HEK293 (cell line): ENCODE measurements at regions not wholly inside any gene's neighbourhood (a gene's known extent, or its start where the extent isn't known, plus 50 kb on each side); places are given as distances from the start of the nearest gene placed in this dataset.

Experiments
- CTCF ChIA-PET: fragments of 350-600 bp; formaldehyde crosslinking; extraction: SDS; loops from one replicate; lab custom pipeline; 2021; ENCODE audit warnings: antibody characterized with exemption; lab: Yijun Ruan, JAX
- POLR2A ChIA-PET: fragments of 300-600 bp; formaldehyde crosslinking; extraction: SDS; loops from one replicate; lab custom pipeline; 2020; ENCODE audit warnings: antibody characterized with exemption, inconsistent platforms; lab: Yijun Ruan, JAX
- H3K27ac ChIP-seq: fragments of 200-500 bp; sonication (Bioruptor generic); 2 replicates; pipeline ENCODE4 v1.5.1; 2014; ENCODE audit warnings: low read depth, low read length, control low read depth, inconsistent platforms; ENCODE audit errors: extremely low read depth
- H3K36me3 ChIP-seq, 2 experiments: fragments of 200-500 bp in 1 of 2; sonication (Bioruptor generic) in 1 of 2; 1 replicate in 1 of 2; 2 replicates in 1 of 2; pipeline ENCODE4 v1.5.1; 2014 to 2017; ENCODE audit warnings: inconsistent platforms in 2 of 2, low read length in 2 of 2; ENCODE audit not compliant: control insufficient read depth in 2 of 2, insufficient read depth in 1 of 2
- H3K4me1 ChIP-seq: fragments of 200-500 bp; sonication (Bioruptor generic); 2 replicates; pipeline ENCODE4 v1.5.1; 2014; ENCODE audit warnings: mild to moderate bottlenecking, low read length, inconsistent platforms; ENCODE audit not compliant: control insufficient read depth, insufficient read depth
- H3K4me3 ChIP-seq: 2 replicates; pipeline ENCODE4 v1.5.1; 2011; ENCODE audit warnings: low read depth, mild to moderate bottlenecking, control low read depth, low read length, moderate library complexity
- H3K9me3 ChIP-seq: fragments of 200-500 bp; sonication (Bioruptor generic); 2 replicates; pipeline ENCODE4 v1.5.1; 2014; ENCODE audit warnings: low read depth, low read length, inconsistent platforms; ENCODE audit not compliant: control insufficient read depth, insufficient read depth
- GFI1B ChIP-seq: fragments of 450-650 bp; formaldehyde crosslinking; IDR thresholded peaks from 2 replicates; pipeline ENCODE4 v1.5.1; 2016; ENCODE audit warnings: missing biosample characterization, missing genetic modification characterization
- KLF8 ChIP-seq: fragments of 450-650 bp; formaldehyde crosslinking; IDR thresholded peaks from 2 replicates; pipeline ENCODE4 v1.5.1; 2016; ENCODE audit warnings: missing biosample characterization, missing genetic modification characterization
- MEIS1 ChIP-seq: sonication (generic); formaldehyde crosslinking; IDR thresholded peaks from 2 replicates; pipeline ENCODE4 v1.8.1; 2022; ENCODE audit warnings: missing genetic modification reagents, mild to moderate bottlenecking, borderline replicate concordance
- TRIM28 ChIP-seq: IDR thresholded peaks from 2 replicates; pipeline ENCODE4 v1.6.1; 2011; ENCODE audit warnings: low read length, control low read depth, borderline replicate concordance
- YY1 ChIP-seq: fragments of 450-650 bp; formaldehyde crosslinking; IDR thresholded peaks from 2 replicates; pipeline ENCODE4 v1.5.1; 2018; ENCODE audit warnings: missing biosample characterization, missing genetic modification characterization
- ZBTB48 ChIP-seq: fragments of 450-650 bp; formaldehyde crosslinking; IDR thresholded peaks from 2 replicates; pipeline ENCODE4 v1.5.1; 2016; ENCODE audit warnings: missing biosample characterization, missing genetic modification characterization
- ZBTB49 ChIP-seq: fragments of 450-650 bp; formaldehyde crosslinking; IDR thresholded peaks from 2 replicates; pipeline ENCODE4 v1.5.1; 2016; ENCODE audit warnings: missing biosample characterization, missing genetic modification characterization, low read depth
- ZBTB6 ChIP-seq: fragments of 450-650 bp; formaldehyde crosslinking; IDR thresholded peaks from 2 replicates; pipeline ENCODE4 v1.5.1; 2017; ENCODE audit warnings: missing biosample characterization, missing genetic modification characterization
- ZFHX2 ChIP-seq: fragments of 450-650 bp; formaldehyde crosslinking; conservative IDR thresholded peaks from 2 replicates; pipeline ENCODE4 v1.5.1; 2016; ENCODE audit warnings: missing biosample characterization, missing genetic modification characterization
- ZFP3 ChIP-seq: fragments of 450-650 bp; formaldehyde crosslinking; IDR thresholded peaks from 2 replicates; pipeline ENCODE4 v1.5.1; 2016; ENCODE audit warnings: low read depth, missing biosample characterization, missing genetic modification characterization
- ZNF10 ChIP-seq: fragments of 450-650 bp; formaldehyde crosslinking; IDR thresholded peaks from 2 replicates; pipeline ENCODE4 v1.5.1; 2017; ENCODE audit warnings: missing biosample characterization, missing genetic modification characterization
- ZNF146 ChIP-seq: fragments of 450-650 bp; formaldehyde crosslinking; IDR thresholded peaks from 2 replicates; pipeline ENCODE4 v1.5.1; 2016; ENCODE audit warnings: missing biosample characterization, missing genetic modification characterization
- ZNF292 ChIP-seq: fragments of 450-650 bp; formaldehyde crosslinking; IDR thresholded peaks from 2 replicates; pipeline ENCODE4 v1.5.1; 2016; ENCODE audit warnings: low read depth, missing biosample characterization, missing genetic modification characterization, borderline replicate concordance
- ZNF302 ChIP-seq: fragments of 450-650 bp; formaldehyde crosslinking; IDR thresholded peaks from 2 replicates; pipeline ENCODE4 v1.5.1; 2016; ENCODE audit warnings: missing biosample characterization, missing genetic modification characterization, low read depth
- ZNF350 ChIP-seq: fragments of 450-650 bp; formaldehyde crosslinking; IDR thresholded peaks from 2 replicates; pipeline ENCODE4 v1.5.0; 2017; ENCODE audit warnings: missing biosample characterization, mild to moderate bottlenecking, missing genetic modification characterization
- ZNF362 ChIP-seq: fragments of 450-650 bp; formaldehyde crosslinking; IDR thresholded peaks from 2 replicates; pipeline ENCODE4 v1.5.1; 2016; ENCODE audit warnings: missing biosample characterization, missing genetic modification characterization
- ZNF366 ChIP-seq: fragments of 450-650 bp; formaldehyde crosslinking; conservative IDR thresholded peaks from 2 replicates; pipeline ENCODE4 v1.5.1; 2016; ENCODE audit warnings: missing biosample characterization, missing genetic modification characterization
- ZNF426 ChIP-seq: fragments of 450-650 bp; formaldehyde crosslinking; IDR thresholded peaks from 2 replicates; pipeline ENCODE4 v1.5.1; 2017; ENCODE audit warnings: missing biosample characterization, missing genetic modification characterization, mild to moderate bottlenecking, inconsistent platforms, moderate library complexity
- ZNF48 ChIP-seq: fragments of 450-650 bp; formaldehyde crosslinking; IDR thresholded peaks from 2 replicates; pipeline ENCODE4 v1.5.1; 2016; ENCODE audit warnings: missing biosample characterization, missing genetic modification characterization
- ZNF514 ChIP-seq: fragments of 450-650 bp; formaldehyde crosslinking; IDR thresholded peaks from 2 replicates; pipeline ENCODE4 v1.5.1; 2016; ENCODE audit warnings: missing biosample characterization, missing genetic modification characterization
- ZNF521 ChIP-seq: fragments of 450-650 bp; formaldehyde crosslinking; IDR thresholded peaks from 2 replicates; pipeline ENCODE4 v1.5.1; 2017; ENCODE audit warnings: missing biosample characterization, mild to moderate bottlenecking, missing genetic modification characterization
- ZNF654 ChIP-seq: fragments of 450-650 bp; formaldehyde crosslinking; IDR thresholded peaks from 2 replicates; pipeline ENCODE4 v1.5.1; 2016; ENCODE audit warnings: low read depth, missing biosample characterization, missing genetic modification characterization
- ZNF776 ChIP-seq: fragments of 450-650 bp; formaldehyde crosslinking; IDR thresholded peaks from 2 replicates; pipeline ENCODE4 v1.5.0; 2017; ENCODE audit warnings: missing biosample characterization, missing genetic modification characterization, borderline replicate concordance
- ZXDB ChIP-seq: fragments of 450-650 bp; formaldehyde crosslinking; IDR thresholded peaks from 2 replicates; pipeline ENCODE4 v1.5.1; 2016; ENCODE audit warnings: missing biosample characterization, missing genetic modification characterization

GRCh38 chr4:170651786-170652185 is 562.0 kb upstream of the AADAT start:
- POLR2A ChIA-PET = no interaction called here

GRCh38 chr4:170627418-170627817 is 537.7 kb upstream of the AADAT start:
- Histone ChIP-seq H3K27ac (no peak overlapping the region), H3K36me3 (no peaks in the 10 kb centered on the region), H3K4me1 (no peaks in the 10 kb centered on the region)
- no peak for TF ChIP-seq ZNF362 (tag by site-specific recombination)
- TF ChIP-seq ZBTB48 = no peak
- TF ChIP-seq ZXDB (tag by site-specific recombination) = no peak
- TF ChIP-seq ZNF10 (tag by site-specific recombination) = no peak
- TF ChIP-seq ZBTB6 = no peak
- TF ChIP-seq ZNF292 (tag by site-specific recombination) = no peak
- TF ChIP-seq ZNF426 (tag by site-specific recombination) = no peak
- no peak for TF ChIP-seq ZNF146 (tag by site-specific recombination)
- no peak for TF ChIP-seq YY1 (tag by site-specific recombination)
- TF ChIP-seq ZNF654 = no peak
- TF ChIP-seq, all 188 proteins: peak for 0
- CTCF ChIA-PET = no interaction called here
- POLR2A ChIA-PET = no interaction called here
- Histone ChIP-seq H3K4me3 (no peak overlapping the region), H3K9me3 (no peaks in the 10 kb centered on the region)

More at GRCh38 chr4:170651786-170652185, 562.0 kb upstream of the AADAT start:
- TF ChIP-seq MEIS1 (CRISPR knock-in tag) (no peak), ZBTB49 (no peak), ZNF48 (no peak), TRIM28 (no peak), GFI1B (tag by site-specific recombination) (no peak), ZFHX2 (tag by site-specific recombination) (no peak), ZNF350 (tag by site-specific recombination) (no peak), ZFP3 (tag by site-specific recombination) (no peak), ZNF366 (tag by site-specific recombination) (no peak), ZNF776 (tag by site-specific recombination) (no peak), KLF8 (no peak), ZNF302 (tag by site-specific recombination) (no peak), ZNF521 (tag by site-specific recombination) (no peak), ZNF514 (tag by site-specific recombination) (no peak)
- Histone ChIP-seq H3K27ac (no peak overlapping the region), H3K36me3 (no peaks in the 10 kb centered on the region), H3K4me1 (no peaks in the 10 kb centered on the region), H3K4me3 (no peak overlapping the region), H3K9me3 (no peaks in the 10 kb centered on the region)
- CTCF ChIA-PET = no interaction called here
